ENCODE measurements at regions not wholly inside any gene's neighbourhood (a gene's known extent, or its start where the extent isn't known, plus 50 kb on each side); places are given as distances from the start of the nearest gene placed in this dataset.

DNA sequence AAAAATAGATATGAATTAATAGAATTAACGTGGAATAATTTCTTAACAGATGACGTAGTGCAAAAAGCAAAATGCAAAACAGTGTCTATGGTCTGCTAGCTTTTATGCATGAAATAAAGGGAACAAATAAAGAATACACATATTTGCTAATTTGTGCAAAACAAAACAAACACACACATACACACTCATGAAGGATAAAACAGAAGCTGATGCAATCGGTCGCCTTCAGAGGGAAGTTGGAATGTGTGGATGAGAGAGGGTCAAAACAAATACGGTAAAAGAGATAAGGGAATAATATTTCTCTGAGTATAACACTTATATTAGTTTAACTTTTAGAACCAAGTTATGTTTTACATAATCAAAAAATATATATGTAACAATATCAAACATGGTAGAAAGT is 1160.9 kb upstream of the PCDH9 start:
- no peak for DNase-seq

DNA sequence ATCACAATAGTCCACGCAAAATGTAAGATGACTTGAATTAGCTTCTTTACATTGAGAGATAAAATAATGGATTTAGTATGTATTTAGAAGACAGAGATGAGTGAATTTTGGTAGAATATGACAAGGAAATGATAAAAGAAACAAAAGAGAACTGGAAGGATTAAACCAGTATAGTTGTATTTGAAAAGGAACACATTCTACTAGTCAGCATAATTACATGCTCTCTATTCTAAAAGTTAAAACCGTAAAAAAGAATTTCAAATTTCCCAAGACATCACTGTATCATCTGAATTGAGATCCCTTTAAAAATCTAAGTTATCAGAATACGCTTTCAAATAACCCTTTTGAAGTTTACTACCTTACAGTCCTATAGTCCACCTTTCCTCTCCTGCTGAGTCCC is 1156.7 kb upstream of the PCDH9 start:
- no peak for DNase-seq

DNA sequence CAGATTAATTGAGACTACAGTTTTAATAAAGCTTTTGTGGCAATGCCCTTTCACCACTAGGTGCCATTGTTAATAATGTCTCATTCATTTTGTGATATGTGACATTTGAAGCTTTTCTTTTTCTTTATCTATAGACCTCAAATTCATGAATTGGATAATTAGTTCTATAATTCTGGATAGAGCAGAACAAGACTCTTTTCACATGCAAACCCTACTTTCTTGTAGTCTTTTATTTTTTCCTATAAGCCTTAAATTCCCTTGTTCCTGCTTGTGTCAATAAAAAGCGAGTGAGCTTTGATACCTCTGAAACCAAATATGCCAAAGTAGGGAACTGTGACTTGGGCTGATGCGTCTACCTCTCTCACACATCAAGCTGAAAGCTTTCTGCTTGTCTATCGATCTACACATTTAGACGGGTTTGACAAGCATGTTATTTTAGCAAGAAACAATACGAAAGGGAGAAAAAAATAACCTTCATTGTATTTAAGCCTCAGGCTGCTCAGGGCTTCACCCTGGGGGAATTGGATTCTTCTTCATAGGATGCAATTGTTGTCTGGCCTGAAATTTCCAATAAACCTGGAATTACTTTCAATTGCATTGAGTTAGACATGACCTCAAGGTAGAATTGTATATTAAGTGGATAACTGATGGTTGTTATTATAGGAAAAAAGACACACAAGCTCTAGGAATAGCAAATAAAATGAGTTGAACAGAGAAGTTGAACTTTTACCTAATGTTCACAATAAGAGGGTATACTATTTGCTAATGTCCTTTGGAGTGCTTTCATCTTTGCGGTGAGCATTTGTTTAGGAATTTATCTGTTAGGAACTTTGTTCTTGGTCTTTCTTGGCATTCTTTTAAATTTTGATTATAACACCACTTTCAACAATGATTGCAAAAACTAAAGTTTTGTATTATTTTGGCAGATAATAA is 1150.2 kb upstream of the PCDH9 start:
- no peak for DNase-seq

DNA sequence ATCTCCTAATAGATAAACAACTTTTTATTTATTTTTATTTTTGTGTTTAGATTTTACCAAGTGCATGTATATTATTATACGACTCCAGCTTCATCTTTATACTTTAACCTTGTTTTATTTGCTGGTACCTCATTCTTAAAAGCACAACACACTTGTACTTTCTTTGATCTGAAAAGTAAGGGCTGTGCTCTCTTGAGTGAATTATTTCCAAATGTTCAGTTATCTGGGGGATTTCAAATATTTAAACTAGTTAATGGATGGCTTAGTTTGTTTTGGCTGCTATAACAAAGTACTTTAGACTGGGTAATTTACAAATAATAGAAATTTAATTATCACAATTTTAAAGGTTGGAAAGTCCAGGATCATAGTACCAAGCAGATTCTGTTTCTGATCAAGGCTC is 1148.2 kb upstream of the PCDH9 start:
- DNase-seq: no peak

DNA sequence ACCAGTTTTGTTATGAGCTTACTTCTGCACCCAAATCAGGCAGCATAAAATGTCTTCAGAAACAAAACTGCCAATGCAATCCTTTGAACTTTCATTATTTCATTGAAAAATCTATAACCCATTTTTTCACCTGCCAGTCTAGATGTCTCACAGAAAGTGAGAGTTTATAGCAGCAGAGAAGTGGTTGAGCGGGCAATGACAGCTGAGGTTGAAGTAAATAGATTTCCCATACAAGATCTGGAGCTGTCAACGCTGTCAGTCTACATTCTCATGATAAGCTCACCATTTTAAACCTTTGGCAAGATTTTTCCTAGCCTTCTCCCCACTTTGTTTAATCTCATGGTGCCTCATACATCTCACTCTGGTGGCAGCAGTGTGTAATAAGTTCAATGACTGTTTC is 1144.9 kb upstream of the PCDH9 start:
- no peak for DNase-seq

DNA sequence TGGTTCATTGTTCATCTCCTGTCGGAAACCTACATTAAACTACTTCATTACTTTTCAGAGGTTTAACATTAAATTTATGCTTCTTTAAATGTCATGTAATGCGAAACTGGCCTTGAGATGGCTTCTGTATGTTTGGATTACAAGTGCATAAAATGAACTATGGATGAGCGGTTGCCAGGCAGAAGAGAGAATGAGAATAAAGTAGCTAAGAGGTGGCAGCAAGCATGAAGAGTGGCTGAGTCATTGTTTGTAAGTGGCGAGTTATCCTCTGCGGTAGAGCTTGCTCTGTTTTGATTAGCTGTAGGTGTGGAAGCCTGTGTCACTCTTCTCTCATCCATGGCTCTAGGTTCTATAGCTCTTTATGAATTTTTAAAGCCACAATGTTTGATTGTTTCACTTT is 1139.6 kb upstream of the PCDH9 start:
- peak; percentile 15 for DNase-seq

DNA sequence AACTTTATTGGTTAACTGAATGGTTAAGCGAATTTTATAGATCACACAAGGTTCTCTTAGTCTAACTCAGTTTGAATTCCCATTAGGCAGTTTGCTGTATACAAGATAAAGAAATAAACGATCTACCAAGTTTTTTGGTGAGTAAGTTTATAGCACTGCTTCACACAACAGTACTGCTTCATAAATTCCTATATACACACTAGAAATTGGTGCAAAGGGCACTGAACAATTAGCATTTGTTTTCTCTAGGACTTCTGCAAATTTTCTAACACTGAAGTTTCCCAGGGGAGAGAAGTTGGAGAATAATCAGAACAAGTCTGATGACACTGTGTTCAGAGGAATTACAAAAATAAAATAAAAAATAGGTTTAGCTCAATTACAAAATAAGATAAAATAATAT is 1138.8 kb upstream of the PCDH9 start:
- no peak for DNase-seq

DNA sequence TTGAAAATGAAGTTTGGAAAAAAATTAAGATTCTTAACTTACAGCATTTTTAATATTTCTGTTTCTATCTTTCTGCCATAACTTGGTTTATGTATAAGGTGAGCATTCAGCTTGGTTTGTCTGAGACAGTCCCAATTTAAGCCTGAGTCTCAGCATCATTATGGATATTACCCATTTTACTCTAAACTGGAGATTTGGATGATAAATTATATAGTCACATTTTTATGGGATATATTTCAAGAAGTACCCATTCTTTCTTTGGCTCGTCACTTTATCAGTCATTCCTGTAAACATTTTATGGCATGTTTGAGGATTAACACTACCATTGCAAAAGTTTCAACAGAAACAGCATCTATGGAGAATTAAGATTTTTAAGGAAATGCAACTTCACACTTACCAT is 1129.0 kb upstream of the PCDH9 start:
- no peak for DNase-seq

DNA sequence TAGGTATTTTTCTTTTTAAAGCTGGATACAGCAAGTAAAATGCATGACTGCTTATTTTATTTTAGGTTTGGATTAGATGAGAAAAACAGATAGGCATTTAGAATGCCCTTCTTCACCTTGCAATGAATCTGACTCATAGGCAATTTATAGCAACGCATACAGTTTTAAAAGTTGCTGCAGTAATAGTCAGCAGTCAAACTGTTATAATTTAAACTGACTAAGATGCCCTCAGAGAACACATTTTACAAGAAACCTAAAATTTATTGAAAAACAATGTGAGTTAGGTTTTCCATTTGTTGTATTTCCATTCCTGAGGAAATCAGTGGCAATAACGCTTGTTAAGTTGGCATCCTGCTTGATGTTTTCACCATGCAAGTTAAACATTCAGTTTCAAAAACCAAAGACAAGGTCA is 1128.2 kb upstream of the PCDH9 start:
- DNase-seq: no peak

DNA sequence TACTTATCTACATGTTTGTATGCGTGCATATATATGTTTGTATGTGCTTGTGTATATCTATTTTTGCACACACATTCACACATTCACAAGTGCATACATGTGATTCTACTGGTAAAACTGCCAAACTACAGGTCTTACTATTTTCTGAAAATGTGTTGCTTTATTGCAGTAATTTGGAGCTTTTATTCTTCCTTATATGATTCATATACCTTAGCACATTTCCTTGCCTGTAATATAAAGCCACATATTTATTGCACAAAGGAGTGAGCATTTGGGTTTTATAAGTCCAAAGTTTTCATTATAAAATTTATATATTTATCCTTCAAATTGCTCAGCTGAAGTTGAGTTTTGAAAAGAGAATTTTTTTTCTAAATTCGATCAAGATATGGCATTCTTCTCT is 1120.4 kb upstream of the PCDH9 start:
- DNase-seq: no peak

DNA sequence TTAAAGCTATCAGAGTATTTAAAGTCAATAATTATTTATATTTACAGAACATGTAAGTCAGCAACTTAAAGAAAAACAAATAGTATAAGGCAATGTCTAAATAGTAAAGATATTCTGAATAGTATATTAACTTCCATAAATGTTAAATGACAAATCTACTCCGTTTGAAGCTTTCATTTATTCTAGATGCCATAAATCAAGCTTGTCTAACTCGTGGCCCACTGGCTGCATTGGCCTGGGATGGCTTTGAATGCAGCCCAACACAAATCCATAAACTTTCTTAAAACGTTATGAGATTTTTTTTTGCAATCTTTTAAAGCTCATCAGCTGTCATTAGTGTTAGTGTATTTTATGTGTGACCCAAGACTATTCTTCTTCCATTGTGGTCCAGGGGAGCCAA is 1117.1 kb upstream of the PCDH9 start:
- no peak for DNase-seq

DNA sequence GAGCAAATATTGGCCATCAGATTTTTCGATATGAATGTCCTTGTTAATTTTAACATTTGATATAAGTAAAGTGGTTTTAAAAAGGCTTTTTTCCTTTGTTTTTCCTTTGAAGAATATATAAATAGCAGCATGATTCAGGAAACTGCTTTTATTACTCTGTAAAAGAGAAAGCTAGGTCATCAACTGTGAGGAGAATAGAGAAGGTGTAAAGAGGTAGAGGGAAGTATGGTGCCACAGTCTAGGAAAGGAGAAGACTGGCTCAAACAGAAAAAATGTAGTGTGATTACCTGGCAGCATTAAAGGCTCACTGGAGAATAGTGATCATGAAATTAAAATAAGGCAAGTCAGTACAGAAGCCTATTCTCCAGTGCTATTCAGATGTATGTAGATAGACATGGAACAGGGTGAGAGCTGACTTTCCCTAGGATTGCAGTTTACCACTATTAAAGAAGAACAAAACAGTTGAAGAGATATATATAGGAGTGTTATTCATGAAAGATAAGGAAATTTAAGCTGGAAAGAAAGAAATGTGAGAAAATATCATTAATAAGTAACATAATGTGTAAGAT is 1115.9 kb upstream of the PCDH9 start:
- no peak for DNase-seq

DNA sequence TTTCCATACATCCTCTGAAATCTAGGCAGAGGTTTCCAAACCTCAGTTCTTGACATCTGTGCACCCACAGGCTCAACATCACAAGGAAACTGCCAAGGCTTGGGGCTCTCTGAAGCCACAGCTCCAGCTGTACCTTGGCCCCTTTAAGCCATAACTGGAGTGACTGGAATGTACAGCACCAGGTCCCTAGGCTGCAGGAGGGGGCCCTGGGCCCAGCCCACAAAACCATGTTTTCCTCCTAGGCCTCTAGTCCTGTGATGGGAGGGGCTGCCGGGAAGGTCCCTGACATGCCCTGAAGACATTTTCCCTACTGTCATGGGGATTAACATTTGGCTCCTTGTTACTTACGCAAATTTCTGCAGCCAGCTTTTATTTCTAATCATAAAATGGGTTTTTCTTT is 1093.0 kb upstream of the PCDH9 start:
- no peak for DNase-seq

DNA sequence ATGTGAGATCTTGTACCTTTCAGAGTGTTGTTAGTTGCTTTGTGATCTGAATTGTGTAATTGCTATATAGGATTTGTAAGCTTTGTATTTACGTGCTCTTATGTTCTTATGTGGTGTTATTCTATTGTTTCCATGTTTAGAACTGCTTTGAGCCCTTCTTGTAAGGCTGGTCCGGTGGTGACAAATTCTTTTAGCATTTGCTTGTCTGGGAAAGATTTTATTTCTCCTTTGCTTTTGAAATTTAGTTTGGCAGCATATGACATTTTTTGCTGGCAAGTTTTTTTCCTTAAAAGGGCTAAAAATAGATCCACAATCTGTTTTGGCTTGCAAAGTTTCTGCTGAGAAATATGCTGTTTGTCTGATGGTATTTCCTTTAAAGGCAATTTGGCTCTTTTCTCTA is 1089.2 kb upstream of the PCDH9 start:
- DNase-seq: no peak

DNA sequence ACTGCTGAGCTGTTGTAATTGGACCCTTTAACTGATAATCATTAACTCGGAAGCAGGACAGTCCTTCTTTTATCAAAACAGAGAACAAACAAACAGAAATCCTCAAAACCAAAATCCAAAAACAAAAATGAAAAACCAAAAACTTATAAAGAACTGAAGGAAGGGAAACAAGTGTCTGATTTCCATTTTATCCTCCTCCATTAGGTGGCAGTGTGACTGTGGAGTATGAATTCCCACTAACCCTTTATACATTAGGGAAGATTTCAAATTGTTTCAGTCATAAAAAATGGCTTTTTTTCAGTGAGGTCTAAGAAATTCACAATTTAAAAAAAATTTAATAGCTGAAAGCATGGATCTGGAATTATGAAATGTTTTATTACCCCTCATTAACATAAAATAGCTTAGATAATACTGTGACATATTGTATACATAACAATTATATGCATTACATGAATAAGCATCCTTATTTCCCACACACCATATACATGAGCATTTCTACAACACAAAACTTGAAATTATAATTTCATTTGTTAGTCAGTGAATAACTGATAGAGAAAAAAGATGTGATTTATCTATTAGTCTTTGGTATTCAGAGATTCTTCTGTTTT is 1074.3 kb upstream of the PCDH9 start:
- no peak for DNase-seq

DNA sequence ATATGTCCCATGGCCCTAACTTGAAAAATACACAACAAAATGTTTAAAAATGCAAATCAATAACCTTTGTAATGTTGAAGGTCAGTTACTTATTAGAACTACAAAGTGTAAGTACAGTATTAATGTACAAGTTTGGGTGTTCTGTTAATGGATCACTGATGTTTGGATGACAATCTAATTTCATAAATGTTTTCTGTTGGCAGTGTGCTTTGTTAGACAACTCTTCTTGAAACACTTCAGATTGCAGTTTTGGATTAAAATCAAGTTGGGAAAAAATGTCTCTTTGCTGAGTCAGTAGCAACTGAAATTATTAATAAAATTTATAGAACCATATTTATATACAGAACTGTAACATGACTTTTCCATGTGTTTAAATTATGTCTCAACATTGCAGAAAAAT is 1063.5 kb upstream of the PCDH9 start:
- DNase-seq: no peak

DNA sequence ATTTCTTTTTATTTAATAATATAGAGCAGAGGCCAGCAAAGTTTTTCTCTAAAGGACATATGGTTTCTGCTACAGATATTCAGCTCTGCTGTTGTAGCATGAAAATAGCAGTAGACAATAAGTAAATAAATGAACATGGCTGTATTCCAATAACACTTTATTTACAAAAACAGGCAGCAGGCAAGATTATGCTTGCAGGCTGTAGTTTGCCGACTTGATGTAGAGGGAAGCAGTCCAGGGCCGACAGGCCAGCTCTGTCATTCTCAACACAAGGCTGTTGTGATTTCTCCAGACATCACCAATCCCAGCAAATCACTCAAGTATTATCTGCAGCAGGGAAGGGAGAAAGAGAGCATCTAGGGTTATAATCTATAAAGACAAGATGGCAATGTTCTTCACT is 1062.5 kb upstream of the PCDH9 start:
- no peak for DNase-seq

DNA sequence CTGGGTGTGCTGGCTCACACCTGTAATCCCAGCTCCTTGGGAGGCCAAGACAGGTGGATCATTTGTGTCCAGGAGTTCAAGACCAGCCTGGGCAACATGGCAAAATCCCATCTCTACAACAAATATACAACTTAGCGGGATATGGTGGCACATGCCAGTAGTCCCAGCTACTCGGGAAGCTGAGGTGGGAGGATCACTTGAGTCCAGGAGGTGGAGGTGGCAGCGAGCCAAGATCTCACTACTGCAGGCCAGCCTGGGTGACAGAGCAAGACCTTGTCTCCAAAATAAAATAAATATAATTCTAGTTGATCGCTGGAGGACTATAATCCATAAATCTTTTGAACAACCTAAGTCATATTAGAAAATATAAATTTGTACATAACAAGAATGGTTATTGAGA is 1061.5 kb upstream of the PCDH9 start:
- no peak for DNase-seq

DNA sequence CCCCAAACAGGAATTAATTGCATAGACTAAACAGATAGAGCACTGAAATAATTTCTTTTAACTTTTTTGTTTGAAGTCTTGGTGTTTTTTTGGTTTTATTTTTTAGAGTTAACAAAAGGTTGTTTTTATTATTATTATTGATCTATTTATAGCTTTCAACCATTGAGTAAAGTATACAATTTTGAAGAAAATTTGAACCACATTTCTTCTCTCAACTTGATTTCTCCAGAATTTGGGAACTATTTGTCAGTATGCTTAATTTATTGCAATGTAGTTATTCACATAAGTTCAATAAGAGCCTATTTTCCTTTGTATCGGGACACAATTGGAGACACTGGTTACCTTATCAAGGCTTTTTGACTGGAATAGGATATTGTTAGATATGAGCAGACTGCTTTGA is 1045.6 kb upstream of the PCDH9 start:
- DNase-seq: no peak

DNA sequence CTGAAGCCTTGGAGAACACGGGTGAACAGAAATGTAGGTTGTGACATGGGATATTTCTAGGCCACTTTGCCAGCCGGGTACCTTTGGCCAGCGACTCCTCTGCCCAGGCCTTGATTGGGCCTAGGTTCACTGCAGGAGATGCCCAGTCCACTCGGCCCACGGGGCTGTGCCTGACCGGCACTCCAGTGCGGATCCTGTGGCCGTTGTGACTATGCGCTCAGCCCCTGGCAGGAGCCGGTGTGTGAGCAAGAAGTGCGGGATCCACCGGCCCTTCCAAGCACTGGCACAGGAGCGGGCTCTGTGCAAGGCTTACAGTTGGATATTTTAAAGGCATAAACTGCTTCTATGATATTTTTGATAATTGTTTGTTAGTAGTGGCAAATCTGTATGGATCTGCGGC is 1042.5 kb upstream of the PCDH9 start:
- DNase-seq: no peak

DNA sequence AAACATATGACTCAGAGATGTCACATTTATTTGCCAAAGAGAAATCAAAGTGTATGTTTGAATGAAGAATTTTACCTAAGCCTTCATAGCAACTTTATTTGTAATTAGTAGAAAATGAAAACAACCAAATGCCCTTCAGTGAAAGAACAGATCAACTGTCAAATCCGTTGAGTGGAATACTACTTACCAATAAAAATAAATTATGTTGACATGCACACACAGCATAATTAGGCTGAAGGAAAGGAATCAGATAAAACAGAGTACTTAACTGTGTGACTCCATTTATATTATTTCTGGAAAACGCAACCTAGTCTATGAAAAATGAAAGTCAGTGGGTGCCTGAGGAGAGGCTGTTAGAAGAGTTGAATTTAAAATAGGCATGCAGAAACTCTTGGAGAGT is 1034.6 kb upstream of the PCDH9 start:
- no peak for DNase-seq

DNA sequence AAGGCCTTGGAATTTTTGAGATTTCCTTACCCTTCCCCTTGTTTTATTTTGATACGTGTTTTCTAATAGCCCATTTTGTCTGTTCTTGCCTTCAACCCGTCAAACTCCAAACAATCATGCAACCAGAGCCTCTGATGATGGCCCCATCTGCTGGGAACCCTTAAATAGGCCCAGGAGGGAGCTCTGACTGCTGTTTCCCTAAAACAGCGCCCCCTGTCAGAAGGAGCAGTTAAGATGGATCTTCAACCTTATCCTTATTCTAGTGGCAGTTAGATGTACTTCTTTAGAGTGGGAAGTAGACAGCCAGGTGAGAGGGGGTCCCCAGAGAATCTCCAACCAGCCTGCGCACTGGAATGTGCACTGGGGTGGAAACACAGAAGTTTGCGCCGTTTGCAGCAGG is 1031.0 kb upstream of the PCDH9 start:
- no peak for DNase-seq

DNA sequence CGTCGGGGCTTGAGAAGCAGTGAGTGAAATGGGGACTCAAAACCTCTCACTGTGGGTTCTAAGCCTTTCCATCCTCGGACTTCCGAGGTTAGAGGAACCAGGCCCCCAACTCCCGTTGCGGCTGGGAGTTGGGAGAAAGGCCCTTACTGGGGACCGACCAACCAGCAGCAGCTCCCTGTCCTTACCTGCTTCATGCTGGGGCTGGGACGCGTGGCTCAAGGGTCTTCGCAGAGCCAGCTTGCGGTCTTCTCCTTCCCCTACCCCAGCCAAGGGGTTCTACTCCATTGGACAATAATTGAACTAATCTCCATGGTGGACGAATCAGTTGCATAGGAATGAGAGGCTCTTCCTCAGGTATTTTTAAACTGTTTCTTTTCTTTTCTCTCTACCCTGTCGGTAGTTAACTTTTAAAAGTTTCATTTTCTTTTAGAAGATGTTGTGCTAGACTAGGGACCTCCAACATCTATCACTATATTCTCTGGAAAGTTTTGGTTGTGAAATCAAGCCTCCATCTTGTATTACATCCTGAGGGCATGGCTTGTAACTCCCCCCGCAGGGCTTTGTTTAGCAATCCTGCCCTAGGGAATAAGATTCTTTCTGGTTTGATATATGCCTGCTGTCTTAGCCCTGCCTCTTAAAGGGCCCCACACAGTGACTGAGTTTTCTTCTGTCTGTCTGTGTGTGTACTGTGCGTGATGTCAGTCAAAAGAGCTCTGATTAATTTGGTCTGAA is 1027.1 kb upstream of the PCDH9 start:
- DNase-seq: no peak

DNA sequence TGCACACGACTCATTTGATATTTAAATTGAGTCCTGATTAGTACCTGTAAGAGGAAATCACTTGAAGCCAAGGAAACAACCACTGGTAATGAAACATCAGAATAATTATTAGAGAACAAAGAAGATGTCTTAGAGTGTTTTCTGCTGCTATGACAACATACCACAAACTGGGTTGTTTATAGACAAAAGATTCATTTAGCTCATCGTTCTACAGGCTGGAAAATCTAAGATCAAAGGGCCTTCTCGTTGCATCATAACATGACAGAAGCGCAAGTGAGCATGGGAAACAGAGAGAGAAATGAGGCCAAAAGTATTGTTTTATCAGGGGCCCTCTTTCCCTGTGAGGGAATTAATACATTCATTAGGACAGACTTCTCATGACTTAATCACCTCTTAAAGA is 1024.0 kb upstream of the PCDH9 start:
- DNase-seq: no peak
